Vagina (tissue), 2 donors: ENCODE measurements at regions not wholly inside any gene's neighbourhood (a gene's known extent, or its start where the extent isn't known, plus 50 kb on each side); places are given as distances from the start of the nearest gene placed in this dataset.

Experiments used
- POLR2AphosphoS5 ChIP-seq, 2 donors: sonication (generic); formaldehyde crosslinking; IDR thresholded peaks; one replicate each; pipeline ENCODE4 v1.9.0; 2017; ENCODE audit warnings: antibody characterized with exemption in 2 of 2, mild to moderate bottlenecking in 2 of 2, low read depth in 1 of 2; ENCODE audit not compliant: insufficient read depth in 1 of 2
- TF ChIP-seq, protein P1 (sequence below), 3 experiments: fragments of 450-650 bp in 2 of 3; fragments of 200-600 bp in 1 of 3; sonication (generic) in 1 of 3; IDR thresholded peaks; one replicate each; pipeline ENCODE4 v1.5.1; 2017 to 2019; ENCODE audit warnings: antibody characterized with exemption in 3 of 3, mild to moderate bottlenecking in 2 of 3, moderate library complexity in 2 of 3

DNA sequence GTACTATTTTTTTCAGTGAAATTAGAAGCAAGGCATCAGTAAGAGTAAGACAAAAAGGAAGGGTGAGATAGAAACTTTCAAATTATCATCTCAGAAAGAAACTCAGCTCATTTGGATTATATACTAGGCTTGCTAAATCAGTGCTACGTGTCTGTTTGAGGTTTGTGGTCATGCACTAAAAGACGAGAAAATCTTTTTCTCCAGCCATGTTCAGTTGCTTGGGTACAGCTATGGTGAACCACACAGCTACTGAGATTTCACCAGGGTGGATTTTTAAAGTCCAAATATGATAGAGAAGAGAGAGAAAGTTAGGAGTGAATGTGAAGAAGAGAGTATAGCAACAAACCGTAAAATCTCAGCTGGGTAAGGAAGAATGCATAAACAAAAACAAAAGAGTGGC lies 161.6 kb downstream of the PTH2R start:
- TF ChIP-seq, protein P1, sequence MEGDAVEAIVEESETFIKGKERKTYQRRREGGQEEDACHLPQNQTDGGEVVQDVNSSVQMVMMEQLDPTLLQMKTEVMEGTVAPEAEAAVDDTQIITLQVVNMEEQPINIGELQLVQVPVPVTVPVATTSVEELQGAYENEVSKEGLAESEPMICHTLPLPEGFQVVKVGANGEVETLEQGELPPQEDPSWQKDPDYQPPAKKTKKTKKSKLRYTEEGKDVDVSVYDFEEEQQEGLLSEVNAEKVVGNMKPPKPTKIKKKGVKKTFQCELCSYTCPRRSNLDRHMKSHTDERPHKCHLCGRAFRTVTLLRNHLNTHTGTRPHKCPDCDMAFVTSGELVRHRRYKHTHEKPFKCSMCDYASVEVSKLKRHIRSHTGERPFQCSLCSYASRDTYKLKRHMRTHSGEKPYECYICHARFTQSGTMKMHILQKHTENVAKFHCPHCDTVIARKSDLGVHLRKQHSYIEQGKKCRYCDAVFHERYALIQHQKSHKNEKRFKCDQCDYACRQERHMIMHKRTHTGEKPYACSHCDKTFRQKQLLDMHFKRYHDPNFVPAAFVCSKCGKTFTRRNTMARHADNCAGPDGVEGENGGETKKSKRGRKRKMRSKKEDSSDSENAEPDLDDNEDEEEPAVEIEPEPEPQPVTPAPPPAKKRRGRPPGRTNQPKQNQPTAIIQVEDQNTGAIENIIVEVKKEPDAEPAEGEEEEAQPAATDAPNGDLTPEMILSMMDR (IDR thresholded peaks at IDR 0.05), result no peak
- no peak for TF ChIP-seq POLR2AphosphoS5 (IDR thresholded peaks at IDR 0.05; ENCODE audit: insufficient read depth in 1 of 2, low read depth in 1 of 2)
